OCI-LY3 (cell line): ENCODE measurements at regions not wholly inside any gene's neighbourhood (a gene's known extent, or its start where the extent isn't known, plus 50 kb on each side); places are given as distances from the start of the nearest gene placed in this dataset.

ENCODE experiments used
- CTCF ChIP-seq: fragments of 200-600, 300-600 bp; sonication (generic); IDR thresholded peaks from 2 replicates; pipeline ENCODE4 v1.5.1; 2014; ENCODE audit warnings: antibody characterized with exemption, low read length, low read depth
- EZH2phosphoT487 ChIP-seq: fragments of 200-600 bp; shearing (Covaris generic); IDR thresholded peaks from 2 replicates; pipeline ENCODE4 v1.6.1; 2018; ENCODE audit warnings: antibody characterized with exemption, mixed run types, low read depth

- TF ChIP-seq CTCF (no peak), EZH2phosphoT487 (no peak)
Measured at GRCh38 chr6:142648036-142648451, 296.9 kb downstream of the HIVEP2 start.
